Right cardiac atrium (tissue), 5 donors: ENCODE measurements at regions not wholly inside any gene's neighbourhood (a gene's known extent, or its start where the extent isn't known, plus 50 kb on each side); places are given as distances from the start of the nearest gene placed in this dataset.

Source experiments
- ATAC-seq, 2 donors: fragments of 200-7000 bp; cut with Tn5 transposase; one replicate each; pipeline versions ENCODE4 v1.8.0 to v1.9.1; 2020; ENCODE audit warnings: moderate library complexity in 2 of 2, mild to moderate bottlenecking in 1 of 2
- DNase-seq, 3 donors: peaks; one replicate each; pipeline ENCODE4 v3.0.0-alpha.2; 2020
- H3K27ac ChIP-seq: one replicate; pipeline ENCODE4 v1.5.1; 2013; ENCODE audit warnings: mild to moderate bottlenecking, low read length, control low read depth, moderate library complexity
- H3K27me3 ChIP-seq: one replicate; pipeline ENCODE4 v1.6.1; 2013; ENCODE audit not compliant: control insufficient read depth, insufficient read depth
- H3K4me1 ChIP-seq: one replicate; pipeline ENCODE4 v1.6.1; 2013; ENCODE audit warnings: low read length; ENCODE audit not compliant: control insufficient read depth, insufficient read depth
- H3K4me3 ChIP-seq: one replicate; pipeline ENCODE4 v1.5.1; 2013; ENCODE audit warnings: low read length, control low read depth
- H3K9me3 ChIP-seq: one replicate; pipeline ENCODE4 v1.6.1; 2013; ENCODE audit warnings: low read length; ENCODE audit not compliant: control insufficient read depth
- WGBS: extraction: QIAGEN DNeasy Blood & Tissue Kit; methylation state at CpG from one replicate; pipeline ENCODE4 v1.1.7; 2013; 5-methylcytosine and 5-hydroxymethylcytosine counted together
- intact Hi-C, 4 donors: fragments of 100-400 bp; cut with DNase I; formaldehyde crosslinking; loops; one replicate each; pipeline versions ENCODE4 v1.11.0 to v1.14.0; 2022 to 2023
- donor health status: healthy with polysubstance abuse.
- donor health status: DM: no; HTN: yes; CAD: no.
- donor health status: DM: no; HTN: no; CAD: no.
- donor health status: DM: no; HTN: yes; CAD: no; lungs with severe emphysema.
- donor health status: DM: yes; HTN: yes; CAD: no.

DNA sequence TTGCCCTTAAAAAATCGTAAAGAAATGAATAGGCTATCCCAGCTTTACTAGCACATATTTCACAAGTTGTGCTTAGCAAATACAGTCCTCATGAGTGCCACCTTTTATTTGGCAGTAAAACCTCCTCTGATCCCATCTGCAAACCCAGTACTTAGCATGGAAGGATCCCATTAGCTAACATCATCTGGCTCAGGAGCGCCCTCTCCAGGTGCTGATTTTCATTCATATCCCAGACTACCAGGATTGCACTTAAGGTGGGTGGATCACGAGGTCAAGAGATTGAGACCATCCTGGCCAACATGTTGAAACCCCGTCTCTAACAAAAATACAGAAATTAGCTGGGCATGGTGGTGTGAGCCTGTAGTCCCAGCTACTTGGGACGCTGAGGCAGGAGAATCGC is 76.1 kb upstream of the PAX6 start:
- Histone ChIP-seq H3K4me1 (no peaks in the 10 kb centered on the region), H3K27me3 (peaks cover 3% of the 10 kb centered on the region), H3K9me3 (no peaks in the 10 kb centered on the region), H3K4me3 (no peak overlapping the region), H3K27ac (no peak overlapping the region)
- WGBS = 75% methylated on average over 6 of the region's 6 CpGs
- no peak for ATAC-seq
- no peak for DNase-seq
- intact Hi-C loops = no loop called here

DNA sequence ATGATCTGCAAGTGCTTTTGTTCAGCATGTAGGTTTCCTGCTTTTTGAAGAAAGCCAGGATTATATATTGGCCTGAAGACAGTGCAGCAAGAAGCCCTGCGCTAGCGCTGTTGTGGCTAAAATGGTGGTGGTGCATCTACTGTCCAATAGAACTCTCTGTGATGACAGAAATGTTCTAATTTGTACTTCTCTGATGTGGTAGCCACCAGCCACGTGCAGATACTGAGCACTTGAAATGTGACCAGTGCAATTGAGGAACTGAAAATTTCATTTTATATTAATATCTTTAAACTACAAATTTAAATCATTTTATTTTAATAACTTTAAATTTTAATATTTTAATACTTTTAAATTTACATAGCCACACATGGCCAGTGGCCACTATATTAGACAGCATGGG is 73.0 kb upstream of the PAX6 start:
- DNase-seq (no peak), ATAC-seq (no peak)
- H3K9me3 ChIP-seq = no peaks in the 10 kb centered on the region
- H3K27ac ChIP-seq = no peak overlapping the region
- peaks cover 5% of the 10 kb centered on the region for H3K27me3 ChIP-seq
- no peaks in the 10 kb centered on the region for H3K4me1 ChIP-seq
- no peak overlapping the region for H3K4me3 ChIP-seq
- intact Hi-C loops = no loop called here
- WGBS = 80% methylated on average over 3 of the region's 3 CpGs

DNA sequence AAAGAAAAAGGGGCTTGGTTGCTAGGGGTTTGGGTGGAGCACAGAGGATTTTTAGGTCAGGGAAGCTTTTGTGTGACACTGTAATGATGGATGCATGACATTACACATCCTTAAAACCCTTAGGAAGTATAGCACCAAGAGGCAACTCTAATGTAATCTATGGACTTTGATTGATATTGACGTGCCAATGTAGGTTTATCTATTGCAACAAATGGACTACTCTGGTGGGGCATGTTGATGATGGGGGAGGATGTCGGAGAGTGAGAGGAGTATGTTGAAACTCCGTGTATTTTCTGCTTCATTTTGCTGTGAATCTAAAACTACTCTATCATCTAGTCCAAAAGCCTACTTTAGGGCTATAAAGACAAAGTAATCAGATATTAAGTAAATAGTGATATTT is 72.3 kb upstream of the PAX6 start:
- H3K27me3 ChIP-seq = peaks cover 5% of the 10 kb centered on the region
- no peak overlapping the region for H3K4me3 ChIP-seq
- no peaks in the 10 kb centered on the region for H3K4me1 ChIP-seq
- ATAC-seq (no peak), DNase-seq (no peak)
- H3K9me3 ChIP-seq = no peaks in the 10 kb centered on the region
- WGBS = 64% methylated on average over 3 of the region's 3 CpGs
- intact Hi-C loops = no loop called here
- H3K27ac ChIP-seq = no peak overlapping the region

DNA sequence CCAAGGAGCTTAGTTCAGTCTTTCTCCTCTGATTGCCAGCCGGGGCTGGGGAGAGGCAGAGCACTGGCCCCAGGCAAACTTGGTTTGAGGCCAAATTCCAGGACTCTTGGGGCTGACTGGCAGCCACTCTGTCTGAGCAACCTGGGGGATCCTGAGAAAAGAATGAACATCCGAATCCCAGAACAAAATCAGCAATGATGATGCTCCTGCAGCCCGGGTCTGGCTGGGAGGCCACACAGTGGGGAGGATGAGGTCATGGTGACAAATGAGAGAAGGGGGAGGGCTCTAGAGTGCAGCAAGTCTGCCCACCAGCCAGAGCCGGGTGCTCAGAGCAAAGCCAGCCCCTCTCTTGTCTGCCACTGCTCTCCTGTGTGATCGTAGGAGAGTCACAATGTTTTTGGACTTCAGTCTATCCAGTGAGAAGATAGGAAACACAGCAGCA is 71.8 kb upstream of the PAX6 start:
- Histone ChIP-seq H3K27me3 (peaks cover 5% of the 10 kb centered on the region), H3K4me1 (no peaks in the 10 kb centered on the region), H3K9me3 (no peaks in the 10 kb centered on the region), H3K4me3 (no peak overlapping the region), H3K27ac (no peak overlapping the region)
- WGBS = 13% methylated on average over 5 of the region's 5 CpGs
- DNase-seq = no peak
- ATAC-seq = no peak
- intact Hi-C loops = no loop called here

DNA sequence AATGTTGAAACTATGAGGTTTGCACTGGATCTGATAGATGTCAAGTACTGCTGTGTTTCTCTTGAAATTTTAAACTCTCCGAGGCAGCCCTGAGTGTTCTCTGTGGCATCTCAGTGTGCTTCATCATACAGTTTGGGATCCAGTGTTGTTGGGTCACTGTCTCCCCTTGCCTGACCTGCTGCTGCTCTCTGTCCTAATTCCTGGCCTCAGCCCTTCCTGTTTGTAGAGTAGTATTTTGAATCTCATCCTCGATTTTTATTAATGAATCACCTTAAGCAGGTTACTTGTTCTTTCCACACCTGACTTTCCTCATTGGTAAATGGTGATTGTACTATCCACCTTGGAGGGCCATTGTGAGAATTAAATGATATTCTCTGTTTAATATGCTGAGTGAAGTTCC is 70.7 kb upstream of the PAX6 start:
- peaks cover 5% of the 10 kb centered on the region for H3K27me3 ChIP-seq
- DNase-seq = no peak
- ATAC-seq = no peak
- intact Hi-C loops = no loop called here
- H3K4me1 ChIP-seq = no peaks in the 10 kb centered on the region
- no peaks in the 10 kb centered on the region for H3K9me3 ChIP-seq
- H3K27ac ChIP-seq = no peak overlapping the region
- WGBS = 64% methylated on average over 2 of the region's 2 CpGs
- no peak overlapping the region for H3K4me3 ChIP-seq

DNA sequence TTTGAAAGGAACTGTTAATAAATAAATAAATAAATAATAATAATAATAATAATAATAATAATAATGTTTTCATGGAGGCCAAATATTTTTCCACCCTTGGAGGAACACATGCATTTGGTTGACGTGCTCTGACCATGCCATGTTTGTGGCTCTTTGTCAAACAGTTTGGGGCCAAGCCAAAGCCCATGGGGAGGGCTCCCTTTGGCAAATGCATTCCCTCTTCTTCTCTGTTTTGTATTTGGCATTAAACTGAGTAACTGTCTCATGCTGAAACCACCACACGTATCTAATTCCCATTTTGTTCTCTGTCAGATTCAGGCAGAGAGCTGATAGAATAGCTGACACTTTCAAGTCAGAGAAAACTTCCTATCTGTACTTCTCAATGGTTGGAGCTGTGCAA is 68.6 kb upstream of the PAX6 start:
- DNase-seq = no peak
- 67% methylated on average over 2 of the region's 2 CpGs for WGBS

DNA sequence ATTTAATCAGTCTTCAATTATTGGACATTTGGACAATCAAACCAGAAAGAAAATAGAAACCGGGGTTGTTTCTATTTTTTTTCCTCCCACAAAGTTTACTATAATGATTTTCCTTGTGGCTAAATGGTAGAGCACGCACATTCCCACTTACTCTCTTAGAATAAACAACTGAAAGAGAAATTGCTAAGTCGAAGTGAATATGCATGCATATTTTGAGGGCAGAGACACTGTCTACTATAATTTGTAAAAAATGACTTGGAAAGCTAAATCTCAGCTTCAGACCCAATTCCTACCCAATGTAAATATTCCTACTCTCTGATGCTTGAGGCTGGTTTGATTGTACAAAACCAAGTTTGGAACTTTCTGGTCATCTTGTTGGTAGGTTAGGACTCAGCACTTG is 66.7 kb upstream of the PAX6 start:
- ATAC-seq = no peak
- 81% methylated on average over 3 of the region's 3 CpGs for WGBS
- DNase-seq = no peak
- Histone ChIP-seq H3K9me3 (no peaks in the 10 kb centered on the region), H3K4me3 (no peak overlapping the region), H3K27ac (no peak overlapping the region), H3K4me1 (no peaks in the 10 kb centered on the region), H3K27me3 (peaks cover 7% of the 10 kb centered on the region)
- intact Hi-C loops = loop anchor here in 2 of 4 donors (10.0 kb wide), 3 partner anchors 393 to 643 kb away; no protein-coding TSS in a partner anchor

More for the DNA sequence above, 68.6 kb upstream of the PAX6 start:
- Histone ChIP-seq H3K4me3 (no peak overlapping the region), H3K27me3 (peaks cover 5% of the 10 kb centered on the region), H3K9me3 (no peaks in the 10 kb centered on the region), H3K27ac (no peak overlapping the region), H3K4me1 (no peaks in the 10 kb centered on the region)
- ATAC-seq = no peak
- intact Hi-C loops = loop anchor here in 2 of 4 donors (10.0 kb wide), 3 partner anchors 395 to 645 kb away; no protein-coding TSS in a partner anchor

DNA sequence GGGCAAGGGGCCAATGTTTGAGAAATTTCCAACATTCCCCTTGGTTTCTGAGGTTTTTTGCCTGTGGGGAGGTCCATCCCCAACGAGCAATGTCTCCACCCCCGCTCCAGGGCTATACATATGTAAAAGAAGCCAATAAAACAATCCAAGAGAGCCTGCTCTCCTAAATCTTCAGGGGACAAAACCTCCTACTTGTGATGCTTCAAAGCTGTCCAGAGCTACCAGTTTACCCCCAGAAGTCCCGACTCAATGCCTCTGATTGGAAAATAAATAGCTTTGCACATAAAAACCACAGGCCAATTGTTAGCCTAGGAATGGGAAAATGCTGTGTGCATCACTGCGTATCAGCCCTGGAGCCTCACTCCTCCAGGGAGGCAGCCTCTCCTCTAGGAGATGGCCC is 66.0 kb upstream of the PAX6 start:
- Histone ChIP-seq H3K27me3 (peaks cover 3% of the 10 kb centered on the region), H3K4me3 (no peak overlapping the region), H3K4me1 (no peaks in the 10 kb centered on the region), H3K9me3 (no peaks in the 10 kb centered on the region), H3K27ac (no peak overlapping the region)
- 49% methylated on average over 4 of the region's 4 CpGs for WGBS
- ATAC-seq = no peak
- DNase-seq = no peak
- intact Hi-C loops = loop anchor here in 2 of 4 donors (10.0 kb wide), 3 partner anchors 392 to 642 kb away; no protein-coding TSS in a partner anchor

DNA sequence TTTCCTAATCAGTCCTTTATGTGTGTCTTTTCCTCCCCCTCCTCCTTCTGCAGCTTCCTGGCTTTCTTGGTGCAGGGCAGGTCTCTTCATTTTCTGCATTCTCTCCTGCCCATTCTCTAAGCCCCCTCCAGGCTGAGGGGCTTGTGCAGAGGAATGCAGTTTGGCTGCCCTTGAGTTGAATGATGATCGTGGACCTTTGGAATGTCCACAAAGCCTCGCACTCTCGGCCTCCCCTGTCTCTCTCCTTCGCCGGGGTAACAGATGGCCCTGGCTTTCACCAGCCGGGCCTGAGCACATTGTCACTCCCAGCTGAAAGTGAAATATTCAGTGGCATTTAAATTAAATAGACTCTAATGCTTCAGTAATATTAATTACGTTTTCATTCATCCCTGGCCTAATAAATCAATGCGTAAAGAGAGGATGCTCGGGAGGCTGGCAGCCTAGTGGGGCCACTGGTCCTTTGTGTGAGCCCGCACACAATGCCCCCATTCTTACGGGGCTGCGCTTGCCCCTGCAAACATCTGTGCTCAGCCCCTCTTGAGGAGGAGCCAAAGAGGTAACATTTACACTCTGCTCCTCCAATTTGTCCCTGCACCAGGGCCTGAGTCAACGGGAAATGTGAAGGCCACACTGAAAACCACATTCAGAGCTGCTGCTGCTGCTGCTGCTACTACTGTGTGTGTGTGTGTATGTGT is 64.9 kb upstream of the PAX6 start:
- Histone ChIP-seq H3K27me3 (peaks cover 2% of the 10 kb centered on the region), H3K9me3 (no peaks in the 10 kb centered on the region), H3K4me3 (no peak overlapping the region), H3K27ac (no peak overlapping the region), H3K4me1 (no peaks in the 10 kb centered on the region)
- DNase-seq (no peak), ATAC-seq (no peak)
- WGBS = 59% methylated on average over 13 of the region's 13 CpGs
- intact Hi-C loops = loop anchor here in 2 of 4 donors (10.0 kb wide), 3 partner anchors 391 to 641 kb away; no protein-coding TSS in a partner anchor

DNA sequence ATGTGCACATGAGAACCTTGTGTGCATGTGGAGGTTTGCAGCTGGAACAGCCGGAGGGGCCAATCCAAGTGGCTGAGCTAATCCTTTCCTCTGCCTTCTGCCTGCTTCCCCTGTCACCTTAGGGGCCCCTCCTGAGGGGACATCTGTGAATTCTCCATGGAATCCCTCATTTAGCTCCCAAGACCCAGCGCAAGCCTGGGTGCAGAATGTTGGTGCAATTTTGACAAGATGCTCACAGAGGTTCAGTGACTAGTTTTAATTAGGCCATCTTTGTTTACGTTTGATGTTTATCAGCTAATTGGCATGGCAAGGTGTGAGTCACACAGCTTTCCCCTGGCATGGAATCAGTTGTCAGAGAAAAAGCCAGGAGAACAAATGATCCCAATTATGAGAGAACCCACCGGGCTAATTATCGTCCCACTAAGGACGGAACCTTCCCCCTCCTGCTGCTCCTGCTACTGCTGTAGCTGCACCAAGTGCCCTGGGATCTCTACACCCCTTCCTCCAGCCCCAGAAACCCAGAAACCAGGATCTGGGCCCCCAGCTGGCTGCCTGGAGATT is 63.6 kb upstream of the PAX6 start:
- ATAC-seq = no peak
- H3K9me3 ChIP-seq = no peaks in the 10 kb centered on the region
- H3K27me3 ChIP-seq = peaks cover 2% of the 10 kb centered on the region
- DNase-seq = no peak
- intact Hi-C loops = loop anchor here in 2 of 4 donors (5.0 to 10.0 kb wide), 4 partner anchors 390 to 640 kb away; no protein-coding TSS in a partner anchor
- H3K4me3 ChIP-seq = no peak overlapping the region
- no peaks in the 10 kb centered on the region for H3K4me1 ChIP-seq
- 48% methylated on average over 6 of the region's 6 CpGs for WGBS
- H3K27ac ChIP-seq = no peak overlapping the region

DNA sequence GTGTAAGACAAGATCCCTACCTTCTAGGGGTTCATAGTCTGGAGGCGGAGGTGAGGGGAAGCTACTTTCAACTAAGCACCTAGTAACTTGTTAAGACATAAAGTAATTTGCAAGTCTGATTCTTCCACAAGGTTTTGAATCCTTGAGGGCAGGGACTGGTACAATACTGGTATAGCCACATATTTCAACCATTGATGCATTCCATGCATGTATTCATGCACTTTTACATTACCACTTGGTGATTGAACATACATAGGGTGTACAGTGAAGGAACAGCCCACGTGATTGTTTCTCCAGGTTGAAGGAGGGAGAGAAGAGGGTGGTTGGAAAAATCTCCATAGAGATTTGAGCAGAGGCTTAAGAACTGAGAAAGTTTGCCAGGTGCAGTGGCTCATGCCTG is 62.0 kb upstream of the PAX6 start:
- DNase-seq = no peak
- Histone ChIP-seq H3K4me1 (no peaks in the 10 kb centered on the region), H3K27ac (no peak overlapping the region), H3K4me3 (no peak overlapping the region), H3K27me3 (peaks cover 2% of the 10 kb centered on the region), H3K9me3 (no peaks in the 10 kb centered on the region)
- WGBS = 61% methylated on average over 2 of the region's 2 CpGs
- ATAC-seq = no peak
- intact Hi-C loops = loop anchor here in 2 of 4 donors (5.0 to 10.0 kb wide), 4 partner anchors 388 to 638 kb away; no protein-coding TSS in a partner anchor
